Sigmoid colon (tissue), 6 donors: ENCODE measurements at regions not wholly inside any gene's neighbourhood (a gene's known extent, or its start where the extent isn't known, plus 50 kb on each side); places are given as distances from the start of the nearest gene placed in this dataset.
"Not testable (repeated sequence)": the region's sequence is repeated elsewhere in the genome, so short reads cannot be mapped to it uniquely, and the experiment has no call there.

Experiments used
- DNase-seq: peaks from one replicate; pipeline ENCODE4 v3.0.0-alpha.2; 2019
- H3K27ac ChIP-seq, 4 donors: fragments of 200-600 bp; sonication (generic); one replicate each; pipeline ENCODE4 v1.5.1; 2016 to 2019; ENCODE audit warnings: mild to moderate bottlenecking in 1 of 4
- H3K27me3 ChIP-seq, 3 donors: fragments of 200-600 bp; sonication (generic); one replicate each; pipeline ENCODE4 v1.5.1; 2019; ENCODE audit warnings: mild to moderate bottlenecking in 1 of 3
- H3K36me3 ChIP-seq, 4 donors: fragments of 200-600 bp; sonication (generic); one replicate each; pipeline ENCODE4 v1.5.1; 2016 to 2019
- H3K4me1 ChIP-seq, 4 donors: fragments of 200-600 bp; sonication (generic); one replicate each; pipeline ENCODE4 v1.5.1; 2017 to 2019
- H3K4me3 ChIP-seq, 4 donors: fragments of 200-600 bp; sonication (generic); one replicate each; pipeline ENCODE4 v1.5.1; 2017 to 2019; ENCODE audit warnings: mild to moderate bottlenecking in 2 of 4, moderate library complexity in 1 of 4
- H3K9me3 ChIP-seq, 4 donors: fragments of 200-600 bp in 3 of 4; sonication (generic) in 3 of 4; one replicate each; pipeline versions ENCODE4 v1.5.1 to v1.6.1; 2013 to 2019
- EP300 ChIP-seq, 4 donors: sonication (generic); formaldehyde crosslinking; IDR thresholded peaks; one replicate each; pipeline ENCODE4 v1.6.1; 2017; ENCODE audit warnings: antibody characterized with exemption in 4 of 4
- POLR2A ChIP-seq, 2 donors: fragments of 450-650 bp; IDR thresholded peaks; one replicate each; pipeline ENCODE4 v1.6.1; 2016; ENCODE audit warnings: antibody characterized with exemption in 2 of 2, mild to moderate bottlenecking in 2 of 2, moderate library complexity in 2 of 2
- POLR2AphosphoS5 ChIP-seq, 4 donors: sonication (generic); formaldehyde crosslinking; IDR thresholded peaks; one replicate each; pipeline ENCODE4 v1.6.1; 2017; ENCODE audit warnings: antibody characterized with exemption in 4 of 4
- WGBS, 2 donors: extraction: QIAGEN DNeasy Blood & Tissue Kit; methylation state at CpG; one replicate each; pipeline ENCODE4 v1.1.7; 2013; 5-methylcytosine and 5-hydroxymethylcytosine counted together
- intact Hi-C: fragments of 100-400 bp; cut with DNase I; formaldehyde crosslinking; loops from one replicate; pipeline ENCODE4 v1.15.1; 2023
- TF ChIP-seq, protein P1 (sequence below), 4 experiments: fragments of 450-650 bp in 3 of 4; fragments of 200-600 bp in 1 of 4; IDR thresholded peaks; one replicate each; pipeline ENCODE4 v1.5.1; 2016 to 2019; ENCODE audit warnings: antibody characterized with exemption in 4 of 4, mild to moderate bottlenecking in 3 of 4, moderate library complexity in 2 of 4
- donor health status: healthy with polysubstance abuse.
- donor health status: healthy.

DNA sequence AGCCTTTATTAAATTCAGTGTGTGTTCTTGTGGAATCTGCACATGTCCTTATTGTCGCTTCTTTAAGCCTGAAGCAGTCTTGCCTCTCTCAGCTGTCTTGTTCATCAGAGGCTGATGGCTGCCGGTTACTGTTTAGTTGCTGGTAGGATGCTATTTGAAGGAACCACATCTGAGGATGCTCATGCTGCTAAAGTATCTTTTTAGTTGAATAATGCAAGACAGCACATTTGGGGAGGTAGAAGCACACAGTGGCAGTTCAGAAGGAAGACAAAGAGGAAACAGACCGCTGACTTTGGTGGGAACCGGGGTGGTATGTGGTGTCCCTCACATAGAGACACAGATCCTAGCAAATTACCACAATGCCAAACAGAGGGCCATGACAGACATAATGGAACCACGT is 144.2 kb upstream of the HDDC2 start:
- 72 to 86% methylated on average over 5 of the region's 5 CpGs for WGBS, 2 donors
- no peak for DNase-seq
- TF ChIP-seq, protein P1, sequence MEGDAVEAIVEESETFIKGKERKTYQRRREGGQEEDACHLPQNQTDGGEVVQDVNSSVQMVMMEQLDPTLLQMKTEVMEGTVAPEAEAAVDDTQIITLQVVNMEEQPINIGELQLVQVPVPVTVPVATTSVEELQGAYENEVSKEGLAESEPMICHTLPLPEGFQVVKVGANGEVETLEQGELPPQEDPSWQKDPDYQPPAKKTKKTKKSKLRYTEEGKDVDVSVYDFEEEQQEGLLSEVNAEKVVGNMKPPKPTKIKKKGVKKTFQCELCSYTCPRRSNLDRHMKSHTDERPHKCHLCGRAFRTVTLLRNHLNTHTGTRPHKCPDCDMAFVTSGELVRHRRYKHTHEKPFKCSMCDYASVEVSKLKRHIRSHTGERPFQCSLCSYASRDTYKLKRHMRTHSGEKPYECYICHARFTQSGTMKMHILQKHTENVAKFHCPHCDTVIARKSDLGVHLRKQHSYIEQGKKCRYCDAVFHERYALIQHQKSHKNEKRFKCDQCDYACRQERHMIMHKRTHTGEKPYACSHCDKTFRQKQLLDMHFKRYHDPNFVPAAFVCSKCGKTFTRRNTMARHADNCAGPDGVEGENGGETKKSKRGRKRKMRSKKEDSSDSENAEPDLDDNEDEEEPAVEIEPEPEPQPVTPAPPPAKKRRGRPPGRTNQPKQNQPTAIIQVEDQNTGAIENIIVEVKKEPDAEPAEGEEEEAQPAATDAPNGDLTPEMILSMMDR (IDR thresholded peaks at IDR 0.05), result no peak
- TF ChIP-seq EP300 (IDR thresholded peaks at IDR 0.05), result no peak
- TF ChIP-seq POLR2AphosphoS5 (IDR thresholded peaks at IDR 0.05), result no peak
- TF ChIP-seq POLR2A (IDR thresholded peaks at IDR 0.05), result no peak
- Histone ChIP-seq H3K36me3 (no peaks in the 10 kb centered on the region), H3K27ac (no peak overlapping the region), H3K4me1 (peaks cover 0 to 19% (median 14%) of the 10 kb centered on the region in 4 donors), H3K27me3 (no peaks in the 10 kb centered on the region), H3K9me3 (peaks cover 0 to 2% (median 0%) of the 10 kb centered on the region in 4 donors), H3K4me3 (no peak overlapping the region)
- intact Hi-C loops, result no loop called here

DNA sequence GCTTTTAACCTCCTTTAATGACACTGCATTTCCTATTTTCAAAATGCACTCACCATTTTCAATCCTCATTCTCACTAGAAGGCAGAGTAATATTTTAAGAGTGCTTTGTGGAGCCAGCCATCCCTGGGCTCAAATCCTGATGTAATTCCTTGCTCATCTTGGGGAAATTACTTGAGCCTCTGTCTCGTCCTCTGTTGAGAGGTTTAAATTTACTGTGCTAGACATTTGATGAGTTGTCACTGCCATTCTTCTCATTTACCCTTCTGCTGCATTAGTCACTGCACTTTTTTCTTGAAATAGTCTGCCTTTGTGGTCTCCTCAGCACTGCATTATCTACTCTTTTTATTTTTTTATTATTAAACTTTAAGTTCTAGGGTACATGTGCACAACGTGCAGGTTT is 150.0 kb upstream of the HDDC2 start:
- no peak overlapping the region for H3K4me3 ChIP-seq
- H3K4me1 ChIP-seq, result no peaks in the 10 kb centered on the region
- H3K36me3 ChIP-seq, result no peaks in the 10 kb centered on the region
- H3K27me3 ChIP-seq, result no peaks in the 10 kb centered on the region
- 38 to 46% methylated on average over 2 of the region's 2 CpGs for WGBS, 2 donors
- TF ChIP-seq POLR2A (IDR thresholded peaks at IDR 0.05) (no peak), EP300 (IDR thresholded peaks at IDR 0.05) (no peak), POLR2AphosphoS5 (IDR thresholded peaks at IDR 0.05) (no peak)
- TF ChIP-seq, protein P1 (IDR thresholded peaks at IDR 0.05), result no peak
- no peak overlapping the region for H3K27ac ChIP-seq
- intact Hi-C loops, result no loop called here
- no peak for DNase-seq
- H3K9me3 ChIP-seq, result peaks cover 0 to 7% (median 3%) of the 10 kb centered on the region in 4 donors

DNA sequence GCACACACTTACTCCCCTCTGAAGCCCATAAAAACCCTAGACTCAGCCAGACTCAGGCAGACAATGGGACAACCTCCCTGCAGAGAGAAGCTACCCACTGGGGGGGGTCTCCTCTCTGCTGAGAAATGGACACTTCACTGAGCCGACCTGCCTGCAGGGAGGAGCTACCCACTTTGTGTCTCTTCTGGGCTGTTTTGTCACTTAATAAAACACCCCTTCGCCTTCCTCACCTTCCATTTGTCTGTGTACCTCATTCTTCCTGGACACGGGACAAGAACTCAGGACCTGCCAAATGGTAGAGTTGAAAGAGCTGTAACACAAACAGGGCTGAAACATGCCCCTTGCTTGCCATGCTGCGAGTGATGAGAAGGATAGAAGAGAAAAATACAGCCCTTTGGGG is 151.7 kb upstream of the HDDC2 start:
- Histone ChIP-seq H3K36me3 (no peaks in the 10 kb centered on the region), H3K27me3 (no peaks in the 10 kb centered on the region), H3K4me3 (no peak overlapping the region), H3K27ac (no peak overlapping the region), H3K4me1 (no peaks in the 10 kb centered on the region), H3K9me3 (peaks cover 0 to 7% (median 3%) of the 10 kb centered on the region in 4 donors)
- 68 to 70% methylated on average over 4 of the region's 4 CpGs for WGBS, 2 donors
- no peak for TF ChIP-seq POLR2AphosphoS5 (IDR thresholded peaks at IDR 0.05)
- TF ChIP-seq, protein P1 (IDR thresholded peaks at IDR 0.05), result no peak
- no peak for TF ChIP-seq POLR2A (IDR thresholded peaks at IDR 0.05)
- no peak for TF ChIP-seq EP300 (IDR thresholded peaks at IDR 0.05)
- DNase-seq, result no peak
- intact Hi-C loops, result no loop called here

DNA sequence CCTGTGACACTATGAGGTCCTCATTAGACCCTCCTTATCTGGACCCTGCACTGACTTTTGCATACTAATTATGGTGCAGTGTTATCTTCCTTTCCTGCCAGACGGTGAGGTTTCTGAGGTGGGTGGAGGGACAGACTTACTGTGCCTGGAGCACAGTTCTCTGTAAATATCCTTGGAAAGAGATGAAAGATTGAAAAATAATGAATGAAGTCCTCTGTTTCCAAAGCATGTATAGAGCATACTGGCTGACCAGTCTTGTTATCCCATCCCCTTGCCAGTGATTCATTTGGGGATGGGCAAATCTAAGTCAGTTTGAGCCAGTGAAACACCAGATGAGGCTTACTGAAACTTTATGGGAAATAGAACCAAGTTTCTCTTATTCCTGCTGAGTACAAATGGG is 152.6 kb upstream of the HDDC2 start:
- peaks cover 0 to 7% (median 3%) of the 10 kb centered on the region in 4 donors for H3K9me3 ChIP-seq
- H3K4me1 ChIP-seq, result no peaks in the 10 kb centered on the region
- no peaks in the 10 kb centered on the region for H3K27me3 ChIP-seq
- TF ChIP-seq EP300 (IDR thresholded peaks at IDR 0.05), result no peak
- TF ChIP-seq POLR2AphosphoS5 (IDR thresholded peaks at IDR 0.05), result no peak
- TF ChIP-seq, protein P1 (IDR thresholded peaks at IDR 0.05), result no peak
- TF ChIP-seq POLR2A (IDR thresholded peaks at IDR 0.05), result no peak
- H3K36me3 ChIP-seq, result no peaks in the 10 kb centered on the region
- H3K27ac ChIP-seq, result no peak overlapping the region
- intact Hi-C loops, result no loop called here
- no peak overlapping the region for H3K4me3 ChIP-seq
- WGBS, 2 donors, result 96 to 97% methylated on average over 1 of the region's 1 CpG
- no peak for DNase-seq

DNA sequence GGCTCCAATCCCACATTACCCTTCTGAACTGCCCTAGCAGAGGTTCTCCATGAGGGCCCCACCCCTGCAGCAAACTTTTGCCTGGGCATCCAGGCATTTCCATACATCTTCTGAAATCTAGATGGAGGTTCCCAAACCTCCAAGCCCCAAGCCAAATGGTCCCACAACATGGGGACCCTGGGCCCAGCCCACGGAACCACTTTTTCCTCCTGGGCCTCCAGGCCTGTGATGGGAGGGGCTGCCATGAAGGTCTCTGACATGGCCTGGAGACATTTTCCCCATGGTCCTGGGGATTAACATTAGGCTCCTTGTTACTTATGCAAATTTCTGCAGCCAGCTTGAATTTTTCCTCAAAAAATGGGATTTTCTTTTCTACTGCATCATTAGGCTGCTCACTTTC is 156.7 kb upstream of the HDDC2 start:
- DNase-seq, H3K9me3 ChIP-seq, H3K4me1 ChIP-seq, intact Hi-C loops, H3K36me3 ChIP-seq, H3K4me3 ChIP-seq, H3K27ac ChIP-seq, H3K27me3 ChIP-seq: not testable (repeated sequence)
- 90 to 98% methylated on average over 1 of the region's 1 CpG for WGBS, 2 donors

DNA sequence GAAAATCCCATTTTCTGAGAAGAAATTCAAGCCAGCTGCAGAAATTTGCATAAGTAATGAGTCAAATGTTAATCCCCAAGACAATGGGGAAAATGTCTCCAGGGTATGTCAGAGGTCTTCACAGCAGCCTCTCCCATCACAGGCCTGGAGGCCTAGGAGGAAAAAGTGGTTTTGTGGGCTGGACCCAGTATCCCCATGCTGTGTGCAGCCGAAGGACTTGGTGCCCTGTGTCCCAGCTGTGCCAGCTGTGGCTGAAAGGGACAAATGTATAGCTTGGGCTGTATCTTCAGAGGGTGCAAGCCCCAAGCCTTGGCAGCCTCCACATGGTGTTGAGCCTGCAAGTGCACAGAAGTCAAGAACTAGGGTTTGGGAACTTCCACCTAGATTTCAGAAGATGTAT is 163.6 kb upstream of the HDDC2 start:
- H3K4me3 ChIP-seq, intact Hi-C loops, H3K9me3 ChIP-seq, H3K4me1 ChIP-seq, DNase-seq, H3K27me3 ChIP-seq, H3K36me3 ChIP-seq, H3K27ac ChIP-seq: not testable (repeated sequence)
- 75 to 91% methylated on average over 1 of the region's 1 CpG for WGBS, 2 donors
